IPS DF 19.7 (cell line): ENCODE measurements at regions not wholly inside any gene's neighbourhood (a gene's known extent, or its start where the extent isn't known, plus 50 kb on each side); places are given as distances from the start of the nearest gene placed in this dataset.

ENCODE experiments used
- DNase-seq: peaks from one replicate; pipeline ENCODE4 v3.0.0-alpha.2; 2013; ENCODE audit warnings: low read depth, low spot score

DNA sequence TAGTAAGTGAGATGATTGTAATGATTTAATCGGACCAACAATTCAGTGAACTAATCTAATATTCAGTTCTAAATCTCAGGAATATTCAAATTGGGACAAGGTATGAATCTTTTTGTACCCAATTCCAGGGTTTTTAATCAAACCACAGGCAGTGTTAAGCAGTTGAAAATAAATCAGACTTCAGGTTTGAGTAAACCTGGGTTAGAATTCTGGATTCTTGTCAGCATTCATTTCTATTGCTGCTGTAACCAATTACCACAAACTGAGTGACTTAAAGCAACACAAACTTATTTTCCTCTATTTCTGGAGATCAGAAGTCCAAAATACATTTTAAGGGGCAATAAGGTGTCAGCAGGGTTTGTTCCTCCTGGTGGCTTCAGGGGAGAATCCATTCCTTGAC is 208.4 kb upstream of the ZPLD1 start:
- no peak for DNase-seq

DNA sequence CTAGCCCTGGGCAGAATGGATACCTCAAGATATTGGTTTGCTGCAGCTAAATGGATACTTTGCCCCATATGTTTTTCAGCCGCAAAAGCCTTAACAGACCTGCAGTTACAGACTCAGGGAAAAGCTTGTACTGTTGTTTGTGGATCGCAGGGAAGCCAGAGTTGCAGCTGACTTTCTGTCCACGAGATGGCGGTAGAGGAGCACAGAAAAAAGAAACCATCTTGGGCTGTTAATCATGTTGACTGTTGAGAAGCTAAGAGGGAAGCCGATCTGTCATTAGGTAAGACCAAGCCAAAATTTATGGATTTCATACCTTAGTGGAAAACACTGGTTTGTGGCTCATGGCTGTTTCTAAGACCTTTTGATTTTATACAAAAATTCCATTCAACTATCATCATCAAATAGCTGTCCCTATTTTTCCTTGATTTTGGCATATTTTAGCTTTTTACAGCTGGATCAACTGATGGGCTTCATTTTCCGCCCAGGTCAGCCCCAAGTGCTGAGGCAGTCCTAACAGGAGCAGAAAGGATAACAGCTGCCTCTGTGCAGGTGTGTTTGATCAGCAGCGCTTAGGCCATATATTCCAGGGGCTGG is 205.7 kb upstream of the ZPLD1 start:
- peak; percentile 38 for DNase-seq

DNA sequence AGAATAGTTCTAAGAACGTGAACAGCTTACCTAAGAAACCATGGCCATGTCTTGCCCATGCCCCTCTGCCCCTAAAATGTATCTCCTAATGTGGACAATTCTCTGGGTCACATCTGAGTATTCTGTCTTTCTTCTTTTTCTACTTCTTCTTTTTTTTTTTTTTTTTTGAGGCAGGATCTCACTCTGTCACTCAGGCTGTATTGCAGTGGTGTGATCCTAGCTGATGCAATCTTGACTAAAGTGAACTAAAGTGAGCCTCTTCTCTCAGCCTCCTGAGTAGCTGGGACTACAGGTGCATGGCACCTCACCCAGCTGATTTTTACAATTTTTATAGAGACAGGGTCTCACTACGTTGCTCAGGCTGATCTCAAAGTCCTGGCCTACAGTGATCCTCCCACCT is 204.8 kb upstream of the ZPLD1 start:
- DNase-seq = no peak

DNA sequence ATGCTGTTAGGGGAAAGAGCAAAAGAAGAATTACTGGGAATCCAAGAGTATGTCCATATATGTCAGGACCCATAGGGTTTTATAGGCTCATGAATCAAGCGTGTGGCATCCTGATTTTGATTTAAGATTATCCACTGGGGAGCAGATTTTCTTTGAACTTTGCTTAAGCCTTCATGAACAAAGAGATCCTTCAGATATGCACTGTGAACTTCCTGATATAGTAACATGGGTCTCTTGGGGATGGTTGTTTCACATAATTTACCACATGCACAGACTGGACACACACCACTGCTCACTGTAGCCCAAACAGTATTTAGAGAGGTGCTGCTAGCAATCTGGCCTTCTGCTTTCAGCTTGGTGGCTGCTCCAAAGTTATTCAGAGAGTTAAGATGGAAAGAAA is 200.9 kb upstream of the ZPLD1 start:
- no peak for DNase-seq

DNA sequence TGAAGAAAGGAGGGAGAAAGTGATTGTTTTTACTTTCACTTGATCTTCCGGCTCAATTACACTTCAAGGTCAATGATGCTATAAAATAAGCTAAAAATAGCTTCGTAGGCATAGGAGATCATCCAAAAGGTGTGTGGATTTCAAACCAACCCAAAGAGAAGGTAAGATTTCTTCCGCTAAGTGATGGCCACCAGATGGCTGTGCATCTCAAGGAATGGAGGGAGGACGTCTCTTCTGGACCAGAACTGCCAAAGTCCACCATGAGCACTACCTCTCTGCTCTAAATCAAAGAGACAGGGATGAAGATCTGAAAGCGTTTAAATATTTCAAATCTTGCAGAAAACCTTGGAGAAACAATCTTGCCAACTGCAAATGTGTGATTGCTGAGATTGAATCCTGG is 199.1 kb upstream of the ZPLD1 start:
- no peak for DNase-seq

DNA sequence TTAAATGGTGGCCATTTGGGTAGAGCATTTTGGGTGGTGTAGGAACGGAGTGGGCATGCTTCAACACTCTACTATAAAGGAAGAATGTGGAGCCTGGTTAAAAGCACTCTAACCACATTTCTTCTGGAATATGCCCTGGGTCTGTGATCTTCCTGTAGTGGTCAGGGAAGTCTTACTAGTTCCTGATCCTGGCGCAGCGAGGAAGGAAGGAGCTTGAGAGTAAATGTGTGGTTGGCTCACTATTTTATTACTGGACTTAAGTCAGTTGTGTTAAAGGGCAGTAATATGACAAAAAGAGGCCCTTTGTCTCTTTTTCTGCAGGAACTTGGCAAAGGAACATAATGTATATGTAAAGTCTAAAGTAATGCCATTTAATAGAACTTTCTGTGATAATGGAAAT is 197.6 kb upstream of the ZPLD1 start:
- DNase-seq = no peak

DNA sequence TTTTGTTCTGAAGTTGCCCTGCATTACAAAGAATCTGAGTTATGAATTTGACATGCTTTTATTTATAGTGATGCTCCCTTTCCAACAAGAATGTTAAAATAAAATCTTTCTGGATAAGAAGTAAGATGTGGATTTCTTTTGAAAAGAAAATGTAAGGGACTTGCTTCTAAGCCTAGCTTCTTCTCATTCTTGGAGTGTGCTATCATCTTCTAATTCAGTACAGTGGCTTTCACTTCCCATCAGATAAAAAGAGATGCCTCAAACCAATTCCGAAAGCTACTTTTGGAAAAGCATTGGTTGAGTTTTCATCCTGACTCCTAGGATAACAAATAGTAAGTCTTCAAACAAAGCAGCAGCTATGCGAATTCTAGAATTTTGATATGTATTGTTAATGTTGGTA is 197.0 kb upstream of the ZPLD1 start:
- DNase-seq = no peak

DNA sequence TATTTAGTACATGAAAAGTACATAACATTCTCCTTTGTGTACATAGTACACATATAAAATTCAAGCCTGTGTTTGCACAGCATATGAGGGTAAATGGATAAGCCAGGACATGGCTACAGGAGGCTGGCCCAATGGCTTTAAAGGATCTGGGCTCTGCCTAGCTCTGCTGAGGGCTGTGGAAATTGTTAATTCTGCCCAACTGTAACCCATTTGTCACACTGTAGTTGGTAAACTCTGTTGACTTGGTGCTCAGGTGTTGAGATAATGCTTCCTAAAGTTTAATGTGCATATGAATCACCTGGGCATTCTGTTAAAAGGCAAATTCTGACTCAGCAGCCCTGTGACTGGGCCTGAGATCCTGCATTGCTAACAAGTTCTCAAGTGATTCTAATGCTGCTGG is 196.5 kb upstream of the ZPLD1 start:
- DNase-seq = peak; percentile 60

DNA sequence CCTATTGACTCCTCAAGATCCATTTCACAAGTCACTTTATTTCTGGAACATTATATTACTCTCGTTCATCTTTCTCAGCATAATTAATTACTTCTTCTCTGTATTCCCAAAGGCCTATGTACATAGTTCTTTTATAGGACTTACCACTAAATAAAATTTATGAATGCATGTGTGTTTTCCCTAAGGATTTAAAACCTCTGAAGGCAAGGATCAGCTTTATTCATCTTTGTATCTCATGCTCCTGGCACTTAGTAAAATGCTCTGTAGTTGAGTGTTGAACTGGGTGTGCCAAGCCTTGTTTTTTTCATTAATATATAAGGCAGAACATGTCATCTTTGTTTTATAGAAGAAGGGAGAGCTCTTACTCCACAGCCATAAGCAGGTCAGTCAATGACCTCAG is 194.1 kb upstream of the ZPLD1 start:
- no peak for DNase-seq

DNA sequence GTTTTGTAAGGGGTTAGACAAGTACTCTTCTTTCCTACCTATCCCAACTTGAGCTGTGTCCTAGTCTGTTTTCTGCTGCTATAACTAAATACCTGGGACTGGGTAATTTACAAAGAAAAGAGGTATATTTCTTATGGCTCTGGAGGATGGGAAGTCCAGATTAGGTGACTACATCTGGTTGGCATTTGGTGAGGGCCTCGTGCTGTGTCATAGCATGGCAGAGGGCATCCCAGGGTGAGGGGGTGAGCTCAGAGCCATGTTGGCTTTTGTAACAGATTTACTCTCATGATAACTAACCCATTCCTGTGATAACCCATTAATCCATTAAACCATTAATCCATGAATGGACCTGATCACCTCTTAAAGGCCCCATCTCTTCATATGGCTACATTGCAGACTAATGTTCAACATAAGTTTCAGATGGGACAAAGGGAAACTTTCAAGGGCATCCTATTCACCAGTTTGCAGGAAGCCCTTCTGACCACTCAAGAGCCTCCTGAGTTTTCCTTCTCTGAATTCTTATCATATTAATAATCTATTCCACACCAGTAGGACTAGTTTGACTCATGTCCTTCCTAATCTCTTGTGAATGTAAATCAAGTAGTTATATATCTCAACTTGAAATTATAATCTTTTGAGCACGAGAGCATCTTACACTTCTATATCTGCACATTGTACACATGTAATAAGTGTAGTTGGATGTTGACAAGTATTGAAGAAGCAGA is 185.7 kb upstream of the ZPLD1 start:
- DNase-seq = no peak

DNA sequence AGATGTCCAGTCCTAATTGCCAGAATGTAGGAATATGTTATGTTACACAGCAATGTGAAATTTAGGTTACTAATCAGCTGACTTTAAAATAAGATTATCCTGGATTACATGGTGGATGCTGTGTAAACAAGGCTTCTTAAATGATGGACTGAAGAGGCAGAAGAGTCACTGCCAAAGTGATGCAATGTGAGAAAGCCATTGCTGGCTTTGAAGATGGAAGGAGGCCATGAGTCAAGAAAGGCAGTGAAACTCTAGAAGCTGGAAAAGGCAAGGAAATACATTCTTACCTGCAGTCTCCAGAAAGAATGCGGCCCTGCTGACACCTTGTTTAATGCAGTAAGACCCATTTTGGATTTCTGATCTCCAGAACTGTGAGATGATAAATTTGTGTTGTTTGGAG is 179.1 kb upstream of the ZPLD1 start:
- no peak for DNase-seq

DNA sequence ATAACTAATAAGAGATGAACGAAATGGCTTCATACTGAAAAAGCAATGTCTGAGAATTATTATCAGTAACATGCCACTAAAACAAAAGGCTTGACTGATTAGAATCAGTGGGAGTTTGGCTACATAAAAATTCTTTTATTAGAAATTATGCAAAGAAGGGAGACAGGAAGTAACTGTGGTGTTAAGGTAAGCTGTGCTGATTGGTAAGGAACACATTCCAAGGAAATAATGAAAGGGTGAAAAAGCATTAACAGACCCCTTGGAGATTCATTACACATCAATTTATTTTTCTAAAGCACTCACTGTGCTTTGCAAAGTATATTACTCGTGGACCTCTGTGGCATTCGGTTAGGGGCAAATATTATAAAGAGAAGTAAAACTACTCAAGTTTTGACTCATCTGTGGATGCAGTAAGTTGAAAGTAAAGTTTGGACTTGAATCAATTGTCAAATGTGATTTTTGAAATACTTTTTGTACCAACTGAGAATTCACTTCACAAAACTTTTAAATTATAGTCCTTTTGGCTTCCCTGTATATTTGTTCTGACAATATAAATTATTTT is 176.1 kb upstream of the ZPLD1 start:
- DNase-seq = no peak

DNA sequence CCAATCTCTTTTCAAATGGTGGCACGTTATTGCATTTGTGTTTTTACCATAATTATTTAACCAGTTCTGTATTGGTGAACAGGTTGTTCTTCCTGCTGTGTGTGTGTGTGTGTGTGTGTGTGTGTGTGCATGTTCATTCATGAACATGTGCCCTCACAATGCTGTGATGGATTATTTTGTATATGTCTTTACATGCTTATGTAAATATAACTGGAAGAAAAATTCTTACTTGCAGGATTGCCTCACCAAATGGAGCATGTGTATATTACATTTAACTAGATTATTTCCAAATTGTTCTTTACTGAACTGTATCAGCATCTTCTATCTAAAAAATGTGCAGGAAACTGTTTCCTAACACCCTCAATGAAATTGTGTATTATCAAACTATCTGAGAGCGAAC is 175.2 kb upstream of the ZPLD1 start:
- no peak for DNase-seq

DNA sequence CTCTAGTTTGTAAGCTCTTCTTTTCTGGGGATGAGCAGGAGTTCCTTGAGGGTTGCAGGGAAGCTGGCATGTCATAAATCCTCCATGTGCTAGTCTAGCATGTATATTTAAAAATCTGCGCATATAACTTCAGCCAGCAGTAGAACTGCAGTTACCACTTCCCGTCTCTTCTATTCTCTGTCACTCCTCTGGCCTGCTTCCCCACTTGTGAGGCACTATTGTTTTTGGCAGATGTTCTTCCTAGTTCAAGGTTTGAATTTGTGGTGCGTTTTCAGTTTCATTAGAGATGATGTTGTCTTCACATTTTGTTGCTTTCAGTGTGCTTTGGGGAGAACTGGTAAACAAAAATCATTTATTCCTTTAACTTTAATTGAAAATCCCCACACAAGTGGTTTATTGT is 169.1 kb upstream of the ZPLD1 start:
- no peak for DNase-seq

DNA sequence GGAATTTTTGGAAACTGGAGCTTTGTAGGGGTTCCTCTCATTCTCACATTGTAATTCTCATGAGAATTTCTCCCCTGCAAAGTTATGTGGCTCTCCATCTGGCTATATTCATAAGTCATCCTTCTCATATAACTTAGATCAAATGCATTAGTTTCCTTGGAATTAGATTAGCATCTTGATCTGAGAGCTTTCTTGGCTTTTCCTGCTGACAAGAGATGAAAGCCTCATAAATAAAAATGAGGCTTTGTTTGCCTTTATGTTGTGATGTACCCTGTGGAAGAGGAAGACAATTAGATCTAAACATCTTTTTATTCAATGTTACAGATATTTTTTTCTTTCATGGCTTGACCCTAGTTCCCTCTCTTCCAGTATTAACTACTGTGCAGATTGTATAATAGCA is 165.4 kb upstream of the ZPLD1 start:
- no peak for DNase-seq

DNA sequence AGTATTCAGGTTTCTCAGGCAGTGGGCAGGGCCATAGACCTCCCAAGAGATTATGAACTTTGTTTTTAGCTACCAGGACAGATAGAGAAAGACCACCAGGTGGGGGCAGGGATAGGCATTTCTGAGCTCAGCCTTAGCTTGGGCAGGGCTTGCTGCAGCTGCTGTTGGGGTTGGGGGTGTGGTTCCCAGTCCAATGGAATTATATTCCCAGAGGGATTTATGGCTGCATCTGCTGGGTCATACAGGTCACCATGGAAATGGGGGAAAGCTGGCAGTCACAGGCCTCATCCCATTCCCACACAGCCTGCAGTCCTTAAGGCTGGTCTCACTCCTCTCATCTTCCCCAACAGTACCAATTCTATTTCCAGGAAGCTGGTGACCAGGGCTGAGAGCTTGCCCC is 144.6 kb upstream of the ZPLD1 start:
- DNase-seq = no peak

DNA sequence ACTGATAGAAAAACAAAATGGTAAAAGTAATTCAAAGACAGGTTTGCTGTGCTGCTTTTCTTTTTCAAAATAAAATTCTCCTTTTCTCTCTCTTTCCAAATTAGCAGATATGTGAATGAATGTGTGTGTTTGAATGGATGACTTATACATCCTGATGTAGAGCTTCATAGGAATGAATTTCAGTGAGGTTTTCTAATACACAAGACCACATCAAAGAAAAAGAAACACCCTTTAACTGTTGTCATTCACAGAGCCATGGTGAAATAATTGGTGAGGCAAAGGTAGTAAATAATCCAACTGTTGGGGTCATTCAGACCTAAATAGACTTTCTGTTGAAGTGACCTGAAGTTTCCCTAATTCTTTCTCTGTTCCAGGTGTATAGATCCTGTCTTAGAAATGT is 139.1 kb upstream of the ZPLD1 start:
- DNase-seq = no peak

DNA sequence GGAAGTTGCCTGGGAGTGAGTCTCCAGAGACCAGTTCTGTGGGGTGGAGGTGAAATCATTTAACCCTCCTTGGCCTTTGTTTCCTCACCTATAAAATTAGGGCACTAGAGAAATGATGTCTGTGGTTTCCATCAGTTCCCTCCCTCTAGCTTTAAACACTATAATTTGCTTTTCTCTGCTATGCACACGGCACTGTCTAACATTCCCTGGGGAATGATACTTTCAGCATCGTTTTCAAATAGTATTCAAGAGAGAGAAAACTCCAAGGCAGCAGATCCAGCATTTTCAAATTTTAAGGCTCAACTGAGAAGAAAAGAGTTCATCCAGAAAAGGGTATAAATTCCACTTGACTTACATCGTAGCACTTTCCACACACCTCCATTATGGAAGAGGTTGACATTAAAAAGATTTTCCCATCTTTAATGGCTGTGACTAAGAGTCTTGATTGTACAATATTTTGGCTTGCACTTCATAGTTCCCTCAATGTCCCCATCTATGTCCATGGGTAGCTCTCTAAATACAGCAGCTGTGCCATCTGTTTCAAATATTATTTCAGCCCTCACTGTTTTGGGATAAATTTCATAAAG is 137.7 kb upstream of the ZPLD1 start:
- DNase-seq = no peak

DNA sequence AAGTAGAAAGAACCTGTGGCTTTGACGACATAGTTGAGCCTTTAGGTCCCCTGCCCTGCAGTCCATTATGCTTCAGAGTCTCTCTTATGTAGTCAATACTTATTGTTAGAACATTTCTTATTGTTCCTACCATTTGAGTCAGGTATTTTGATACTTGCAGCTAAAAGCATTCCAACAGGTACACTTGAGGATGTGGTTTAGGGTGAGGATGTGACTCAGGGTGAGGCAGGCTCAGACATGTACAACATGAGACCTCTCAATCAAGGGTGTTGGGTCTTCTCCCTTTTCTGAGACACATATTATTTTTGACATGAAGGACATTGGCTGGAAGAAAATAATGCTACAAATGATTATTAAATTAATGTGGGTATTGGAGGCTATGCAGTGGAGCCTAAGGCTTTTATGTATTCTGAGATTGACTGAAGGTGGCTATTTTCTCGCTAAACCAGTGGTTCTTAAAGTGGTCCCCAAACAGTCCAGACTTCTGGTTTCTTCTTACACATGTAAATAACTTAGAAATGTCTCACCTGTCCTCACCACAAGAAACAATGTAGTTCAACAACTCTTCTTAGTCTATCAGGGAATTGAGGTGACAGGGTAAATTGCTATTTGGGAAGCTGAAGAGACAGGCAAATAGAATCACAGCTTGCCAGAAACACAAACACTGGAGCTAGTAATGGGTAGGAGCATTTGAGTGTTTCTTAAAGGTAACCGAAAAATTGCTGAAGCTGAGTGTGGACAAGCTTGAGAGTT is 135.5 kb upstream of the ZPLD1 start:
- DNase-seq = no peak

DNA sequence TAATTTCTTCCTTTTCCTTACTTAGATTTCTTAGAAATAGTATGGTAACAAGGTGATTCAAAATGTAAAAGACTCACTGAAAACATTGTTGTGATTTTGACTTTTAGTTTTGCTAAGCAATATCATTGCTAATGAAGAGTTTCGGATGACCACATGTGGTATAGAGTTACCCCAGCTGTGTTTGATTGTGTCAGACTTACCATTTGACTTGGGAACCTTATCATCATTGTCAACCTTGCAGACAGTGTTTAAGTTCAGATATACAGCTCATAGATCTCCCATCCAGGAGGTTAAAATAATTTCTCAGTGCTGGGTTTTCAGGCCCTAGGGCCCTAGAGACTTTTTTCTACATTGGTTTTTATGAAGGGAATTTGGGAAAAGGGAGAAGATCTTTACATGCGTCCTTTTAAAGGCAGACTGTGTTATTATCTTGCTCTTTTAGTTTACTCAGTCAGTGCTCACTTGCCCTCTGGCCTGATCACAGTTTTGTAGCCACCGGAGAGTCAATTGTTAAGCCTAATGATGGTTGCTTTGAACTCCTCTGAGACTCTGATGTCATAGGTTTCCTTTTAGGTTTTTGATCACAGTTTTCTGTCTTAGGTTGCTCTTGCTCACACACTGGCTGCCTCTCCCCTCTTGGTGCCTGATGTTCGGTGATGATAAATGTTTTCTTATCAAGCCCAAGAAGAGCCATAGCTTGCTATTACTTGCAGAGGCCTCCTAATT is 133.5 kb upstream of the ZPLD1 start:
- no peak for DNase-seq

DNA sequence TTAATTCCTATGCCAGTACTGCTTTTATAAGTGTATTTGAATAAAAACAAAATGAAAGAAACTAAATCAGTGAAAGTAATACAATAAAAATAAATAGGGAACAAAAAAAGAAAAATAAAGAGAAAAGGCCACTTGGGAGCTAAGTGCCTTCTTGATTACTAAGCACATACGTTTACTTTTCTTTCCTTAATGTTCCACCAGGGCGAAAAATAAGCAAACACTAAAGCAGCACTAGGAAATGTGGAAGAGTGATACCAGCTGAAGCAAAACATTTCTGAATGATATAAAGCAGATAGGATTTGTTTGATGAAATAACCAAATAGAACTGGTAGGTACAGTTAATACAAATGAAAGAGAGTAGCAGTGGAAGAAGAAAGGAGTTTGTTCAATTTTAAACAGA is 132.8 kb upstream of the ZPLD1 start:
- DNase-seq = no peak

DNA sequence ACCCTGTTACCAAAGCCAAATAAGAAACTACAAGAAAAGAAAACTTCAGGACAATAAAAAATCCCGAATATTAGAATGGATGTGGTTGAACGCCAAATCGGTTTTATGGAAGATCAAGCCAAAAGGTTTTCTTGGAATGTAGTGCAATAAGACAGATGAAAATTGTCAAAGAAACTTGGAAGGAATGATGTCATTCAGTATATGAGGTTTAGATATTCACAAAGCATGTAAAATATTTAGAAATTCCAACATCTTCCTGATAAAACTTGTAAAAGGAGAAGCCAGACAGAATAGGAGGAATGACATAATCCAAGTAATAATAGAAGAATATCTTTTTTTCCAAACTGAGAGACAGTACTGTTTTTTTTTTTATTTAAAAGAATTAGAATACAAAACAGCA is 130.3 kb upstream of the ZPLD1 start:
- no peak for DNase-seq
